ENCODE measurements at regions not wholly inside any gene's neighbourhood (a gene's known extent, or its start where the extent isn't known, plus 50 kb on each side); places are given as distances from the start of the nearest gene placed in this dataset.

- H3K27ac Mint-ChIP-seq, result no peak overlapping the region
- peaks cover 7% of the 10 kb centered on the region for H3K9me3 Mint-ChIP-seq
- H3K4me3 Mint-ChIP-seq, result no peak overlapping the region
- intact Hi-C loops (cut with micrococcal nuclease), result no loop called here
- CTCF ChIA-PET, result no interaction called here
- H3K36me3 Mint-ChIP-seq (ENCODE audit: low read depth), result no peaks in the 10 kb centered on the region
- DNase-seq, result no peak
- no peaks in the 10 kb centered on the region for H3K4me1 Mint-ChIP-seq (ENCODE audit: low read depth)
- H3K27me3 Mint-ChIP-seq (ENCODE audit: low read depth), result no peaks in the 10 kb centered on the region
Measured at GRCh38 chr4:28636971-28637370, 1776.3 kb downstream of the STIM2 start.

- Mint-ChIP-seq H3K27ac (no peak overlapping the region), H3K9me3 (peaks cover 7% of the 10 kb centered on the region), H3K36me3 (ENCODE audit: low read depth) (no peaks in the 10 kb centered on the region), H3K4me3 (no peak overlapping the region), H3K27me3 (ENCODE audit: low read depth) (no peaks in the 10 kb centered on the region), H3K4me1 (ENCODE audit: low read depth) (no peaks in the 10 kb centered on the region)
- CTCF ChIA-PET, result interaction anchor here (0.6 kb wide), 1 partner anchor 18 kb away, joined by 3 read pairs; no protein-coding TSS in a partner anchor
- intact Hi-C loops (cut with micrococcal nuclease), result no loop called here
- no peak for DNase-seq
Measured at GRCh38 chr4:28639747-28640146, 1779.1 kb downstream of the STIM2 start.

GRCh38 chr4:28654618-28655017 lies 1794.0 kb downstream of the STIM2 start:
- H3K36me3 Mint-ChIP-seq (ENCODE audit: low read depth), result no peaks in the 10 kb centered on the region

GRCh38 chr4:28665306-28665705 lies 1804.7 kb downstream of the STIM2 start:
- Mint-ChIP-seq H3K36me3 (ENCODE audit: low read depth) (no peaks in the 10 kb centered on the region), H3K9me3 (peaks cover 1% of the 10 kb centered on the region), H3K27ac (no peak overlapping the region), H3K4me1 (ENCODE audit: low read depth) (no peaks in the 10 kb centered on the region), H3K27me3 (ENCODE audit: low read depth) (no peaks in the 10 kb centered on the region), H3K4me3 (no peak overlapping the region)
- DNase-seq, result no peak
- intact Hi-C loops (cut with micrococcal nuclease), result no loop called here
- CTCF ChIA-PET, result no interaction called here

More at GRCh38 chr4:28654618-28655017, 1794.0 kb downstream of the STIM2 start:
- Mint-ChIP-seq H3K4me3 (no peak overlapping the region), H3K27me3 (ENCODE audit: low read depth) (no peaks in the 10 kb centered on the region), H3K27ac (no peak overlapping the region), H3K4me1 (ENCODE audit: low read depth) (no peaks in the 10 kb centered on the region), H3K9me3 (peaks cover 13% of the 10 kb centered on the region)
- intact Hi-C loops (cut with micrococcal nuclease), result no loop called here
- DNase-seq, result no peak
- CTCF ChIA-PET, result no interaction called here

- CTCF ChIA-PET, result no interaction called here
Measured at GRCh38 chr4:28675582-28675981, 1814.9 kb downstream of the STIM2 start.

GRCh38 chr4:28677808-28678207 lies 1817.2 kb downstream of the STIM2 start:
- CTCF ChIA-PET, result no interaction called here
- intact Hi-C loops (cut with micrococcal nuclease), result no loop called here

More at GRCh38 chr4:28675582-28675981, 1814.9 kb downstream of the STIM2 start:
- no peaks in the 10 kb centered on the region for H3K36me3 Mint-ChIP-seq (ENCODE audit: low read depth)
- H3K4me1 Mint-ChIP-seq (ENCODE audit: low read depth), result no peaks in the 10 kb centered on the region
- intact Hi-C loops (cut with micrococcal nuclease), result no loop called here
- H3K4me3 Mint-ChIP-seq, result no peak overlapping the region
- H3K9me3 Mint-ChIP-seq, result peaks cover 7% of the 10 kb centered on the region
- no peak overlapping the region for H3K27ac Mint-ChIP-seq
- no peaks in the 10 kb centered on the region for H3K27me3 Mint-ChIP-seq (ENCODE audit: low read depth)
- no peak for DNase-seq

GRCh38 chr4:28682847-28683246 lies 1822.2 kb downstream of the STIM2 start:
- no peak for DNase-seq
- intact Hi-C loops (cut with micrococcal nuclease), result no loop called here
- Mint-ChIP-seq H3K9me3 (peaks cover 4% of the 10 kb centered on the region), H3K36me3 (ENCODE audit: low read depth) (no peaks in the 10 kb centered on the region), H3K27me3 (ENCODE audit: low read depth) (no peaks in the 10 kb centered on the region), H3K27ac (no peak overlapping the region), H3K4me1 (ENCODE audit: low read depth) (no peaks in the 10 kb centered on the region), H3K4me3 (no peak overlapping the region)
- CTCF ChIA-PET, result no interaction called here

More at GRCh38 chr4:28677808-28678207, 1817.2 kb downstream of the STIM2 start:
- no peak overlapping the region for H3K4me3 Mint-ChIP-seq
- no peak for DNase-seq
- no peaks in the 10 kb centered on the region for H3K4me1 Mint-ChIP-seq (ENCODE audit: low read depth)
- no peaks in the 10 kb centered on the region for H3K36me3 Mint-ChIP-seq (ENCODE audit: low read depth)
- H3K9me3 Mint-ChIP-seq, result peaks cover 4% of the 10 kb centered on the region
- H3K27me3 Mint-ChIP-seq (ENCODE audit: low read depth), result no peaks in the 10 kb centered on the region
- no peak overlapping the region for H3K27ac Mint-ChIP-seq

- no peaks in the 10 kb centered on the region for H3K27me3 Mint-ChIP-seq (ENCODE audit: low read depth)
- peaks cover 6% of the 10 kb centered on the region for H3K9me3 Mint-ChIP-seq
- intact Hi-C loops (cut with micrococcal nuclease), result no loop called here
Measured at GRCh38 chr4:28686618-28687017, 1826.0 kb downstream of the STIM2 start.

GRCh38 chr4:28690890-28691289 lies 1830.2 kb downstream of the STIM2 start:
- CTCF ChIA-PET, result no interaction called here
- Mint-ChIP-seq H3K9me3 (peaks cover 6% of the 10 kb centered on the region), H3K36me3 (ENCODE audit: low read depth) (no peaks in the 10 kb centered on the region), H3K4me3 (no peak overlapping the region), H3K27ac (no peak overlapping the region), H3K27me3 (ENCODE audit: low read depth) (no peaks in the 10 kb centered on the region), H3K4me1 (ENCODE audit: low read depth) (no peaks in the 10 kb centered on the region)
- DNase-seq, result no peak
- intact Hi-C loops (cut with micrococcal nuclease), result no loop called here

More at GRCh38 chr4:28686618-28687017, 1826.0 kb downstream of the STIM2 start:
- Mint-ChIP-seq H3K4me3 (no peak overlapping the region), H3K36me3 (ENCODE audit: low read depth) (no peaks in the 10 kb centered on the region), H3K27ac (no peak overlapping the region), H3K4me1 (ENCODE audit: low read depth) (no peaks in the 10 kb centered on the region)
- DNase-seq, result peak; percentile 7
- CTCF ChIA-PET, result no interaction called here

GRCh38 chr4:28702571-28702970 lies 1841.9 kb downstream of the STIM2 start:
- intact Hi-C loops (cut with micrococcal nuclease), result no loop called here

GRCh38 chr4:28709891-28710290 lies 1849.2 kb downstream of the STIM2 start:
- Mint-ChIP-seq H3K9me3 (peaks cover 5% of the 10 kb centered on the region), H3K4me1 (ENCODE audit: low read depth) (no peaks in the 10 kb centered on the region), H3K27me3 (ENCODE audit: low read depth) (no peaks in the 10 kb centered on the region), H3K4me3 (no peak overlapping the region), H3K36me3 (ENCODE audit: low read depth) (no peaks in the 10 kb centered on the region), H3K27ac (no peak overlapping the region)
- CTCF ChIA-PET, result no interaction called here
- no peak for DNase-seq
- intact Hi-C loops (cut with micrococcal nuclease), result no loop called here

More at GRCh38 chr4:28702571-28702970, 1841.9 kb downstream of the STIM2 start:
- Mint-ChIP-seq H3K9me3 (peaks cover 3% of the 10 kb centered on the region), H3K4me1 (ENCODE audit: low read depth) (no peaks in the 10 kb centered on the region), H3K27me3 (ENCODE audit: low read depth) (no peaks in the 10 kb centered on the region), H3K4me3 (no peak overlapping the region), H3K27ac (no peak overlapping the region), H3K36me3 (ENCODE audit: low read depth) (peaks cover 1% of the 10 kb centered on the region)
- no peak for DNase-seq
- CTCF ChIA-PET, result no interaction called here

- Mint-ChIP-seq H3K27me3 (ENCODE audit: low read depth) (no peaks in the 10 kb centered on the region), H3K4me3 (no peak overlapping the region), H3K9me3 (peaks cover 13% of the 10 kb centered on the region), H3K4me1 (ENCODE audit: low read depth) (no peaks in the 10 kb centered on the region), H3K27ac (no peak overlapping the region), H3K36me3 (ENCODE audit: low read depth) (no peaks in the 10 kb centered on the region)
- intact Hi-C loops (cut with micrococcal nuclease), result no loop called here
- CTCF ChIA-PET, result no interaction called here
- DNase-seq, result no peak
Measured at GRCh38 chr4:28723371-28723770, 1862.7 kb downstream of the STIM2 start.

GRCh38 chr4:28724239-28724638 lies 1863.6 kb downstream of the STIM2 start:
- CTCF ChIA-PET, result interaction anchor here (0.6 kb wide), 1 partner anchor 855 kb away, joined by 6 read pairs; no protein-coding TSS in a partner anchor
- no peaks in the 10 kb centered on the region for H3K27me3 Mint-ChIP-seq (ENCODE audit: low read depth)
- no peaks in the 10 kb centered on the region for H3K36me3 Mint-ChIP-seq (ENCODE audit: low read depth)
- no peak overlapping the region for H3K27ac Mint-ChIP-seq
- H3K4me1 Mint-ChIP-seq (ENCODE audit: low read depth), result no peaks in the 10 kb centered on the region
- no peak overlapping the region for H3K4me3 Mint-ChIP-seq
- intact Hi-C loops (cut with micrococcal nuclease), result no loop called here
- no peak for DNase-seq
- peaks cover 15% of the 10 kb centered on the region for H3K9me3 Mint-ChIP-seq

- H3K9me3 Mint-ChIP-seq, result peaks cover 10% of the 10 kb centered on the region
- H3K4me1 Mint-ChIP-seq (ENCODE audit: low read depth), result no peaks in the 10 kb centered on the region
- H3K36me3 Mint-ChIP-seq (ENCODE audit: low read depth), result no peaks in the 10 kb centered on the region
- H3K4me3 Mint-ChIP-seq, result no peak overlapping the region
- no peak overlapping the region for H3K27ac Mint-ChIP-seq
- no peak for DNase-seq
- H3K27me3 Mint-ChIP-seq (ENCODE audit: low read depth), result no peaks in the 10 kb centered on the region
- intact Hi-C loops (cut with micrococcal nuclease), result no loop called here
- CTCF ChIA-PET, result no interaction called here
Measured at GRCh38 chr4:28730304-28730703, 1869.7 kb downstream of the STIM2 start.
